ENCODE measurements at regions not wholly inside any gene's neighbourhood (a gene's known extent, or its start where the extent isn't known, plus 50 kb on each side); places are given as distances from the start of the nearest gene placed in this dataset.

DNA sequence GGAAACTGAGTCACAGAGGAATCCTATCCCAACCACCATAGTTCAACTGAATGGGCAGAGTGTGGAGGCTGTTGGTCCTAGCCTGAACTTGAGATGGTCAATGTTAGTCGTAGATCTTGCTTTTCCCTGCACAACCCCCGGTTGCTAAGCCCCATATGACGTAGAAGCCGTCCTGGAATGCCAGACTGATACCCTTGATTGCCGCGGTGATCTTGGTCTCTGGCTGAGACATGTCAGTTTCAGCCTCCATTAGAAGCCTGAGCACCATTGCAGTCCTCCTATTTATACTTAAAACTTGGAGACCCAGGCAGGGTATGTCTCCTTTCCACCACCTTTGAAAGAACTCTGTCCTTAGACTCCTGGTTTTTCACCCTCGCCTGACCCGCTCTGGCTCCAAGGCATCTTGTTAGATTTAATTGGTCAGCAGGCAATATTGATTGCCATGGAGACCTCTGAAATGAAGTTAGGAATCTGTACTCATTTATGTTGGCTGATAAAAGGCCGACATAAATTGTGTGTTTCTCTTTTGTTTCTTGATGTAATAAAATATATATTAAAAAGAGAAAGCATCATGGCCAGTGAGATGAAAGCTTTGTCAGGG is 53.4 kb downstream of the RPLP1 start:
- DNase-seq, result no peak

DNA sequence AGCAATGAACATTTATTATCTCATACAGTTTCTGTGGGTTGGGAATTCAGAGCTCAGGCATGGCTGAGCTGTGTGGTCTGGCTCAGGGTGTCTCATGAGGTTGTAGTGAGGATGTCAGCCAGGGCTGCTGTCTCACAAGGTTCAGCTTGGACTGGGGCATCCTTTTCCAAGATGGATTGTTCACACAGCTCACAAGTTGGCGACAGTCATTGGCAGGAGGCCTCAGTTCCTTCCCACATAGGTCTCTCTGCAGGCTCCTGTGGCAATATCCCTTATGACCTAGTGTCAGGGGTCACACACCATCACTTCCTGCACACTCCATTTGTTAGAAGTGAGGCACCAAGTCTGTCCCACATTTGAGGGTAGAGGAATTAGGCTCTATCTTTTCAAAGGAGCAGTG is 56.0 kb downstream of the RPLP1 start:
- no peak for DNase-seq

DNA sequence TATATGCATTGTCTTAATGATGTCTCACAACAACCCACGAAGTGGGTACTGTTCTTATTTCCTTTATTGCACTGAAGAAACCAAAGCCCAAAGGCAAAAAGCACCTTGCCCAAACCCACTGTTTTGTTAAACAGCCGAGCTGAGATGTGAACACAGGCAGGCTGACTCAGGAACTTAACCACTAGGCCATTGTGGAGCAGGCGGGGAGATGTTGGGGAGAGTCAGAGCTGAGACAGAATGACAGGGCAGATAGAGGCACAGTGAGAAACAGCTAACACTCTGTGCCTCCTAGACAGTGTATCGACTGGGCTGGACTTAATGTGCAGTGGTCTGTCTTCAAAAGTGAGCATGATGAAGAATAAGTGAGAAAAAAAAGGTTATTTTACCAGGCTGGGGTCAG is 56.5 kb downstream of the RPLP1 start:
- DNase-seq, result no peak

DNA sequence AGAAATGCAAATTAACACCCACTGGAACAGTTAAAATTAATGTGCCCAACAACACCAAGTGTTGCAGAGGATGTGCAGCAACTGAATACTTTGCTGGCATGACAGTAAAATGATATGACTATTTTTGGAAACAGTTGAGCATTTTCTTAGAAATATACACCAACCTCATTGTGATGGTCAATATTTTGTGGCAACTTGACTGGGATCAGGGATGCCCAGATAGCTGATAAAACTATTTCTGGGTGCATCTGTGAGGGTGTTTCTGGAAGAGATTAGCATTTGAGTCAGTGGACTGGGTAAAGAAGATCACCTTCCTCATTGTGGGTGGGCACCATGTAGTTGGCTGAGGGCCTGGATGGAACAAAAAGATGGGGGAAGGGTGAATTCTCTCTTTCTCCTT is 57.9 kb downstream of the RPLP1 start:
- no peak for DNase-seq

DNA sequence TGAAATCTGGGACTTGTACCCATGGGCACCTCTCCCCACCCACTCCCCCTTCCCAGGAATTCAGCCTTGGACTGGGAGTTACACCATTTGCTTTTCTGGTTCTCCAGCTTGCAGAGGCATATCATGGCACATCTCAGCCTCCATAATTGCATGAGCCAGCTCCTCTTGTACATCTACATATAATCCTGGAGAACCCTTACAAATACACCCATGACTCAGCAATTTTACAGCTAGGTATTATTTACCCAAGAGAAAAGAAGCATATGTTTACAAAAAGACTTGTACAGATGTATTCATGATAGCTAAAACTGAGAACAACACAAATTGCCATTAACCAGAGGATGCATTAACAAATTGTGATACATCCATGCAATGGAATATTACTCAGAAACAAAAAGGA is 58.4 kb downstream of the RPLP1 start:
- DNase-seq, result no peak

DNA sequence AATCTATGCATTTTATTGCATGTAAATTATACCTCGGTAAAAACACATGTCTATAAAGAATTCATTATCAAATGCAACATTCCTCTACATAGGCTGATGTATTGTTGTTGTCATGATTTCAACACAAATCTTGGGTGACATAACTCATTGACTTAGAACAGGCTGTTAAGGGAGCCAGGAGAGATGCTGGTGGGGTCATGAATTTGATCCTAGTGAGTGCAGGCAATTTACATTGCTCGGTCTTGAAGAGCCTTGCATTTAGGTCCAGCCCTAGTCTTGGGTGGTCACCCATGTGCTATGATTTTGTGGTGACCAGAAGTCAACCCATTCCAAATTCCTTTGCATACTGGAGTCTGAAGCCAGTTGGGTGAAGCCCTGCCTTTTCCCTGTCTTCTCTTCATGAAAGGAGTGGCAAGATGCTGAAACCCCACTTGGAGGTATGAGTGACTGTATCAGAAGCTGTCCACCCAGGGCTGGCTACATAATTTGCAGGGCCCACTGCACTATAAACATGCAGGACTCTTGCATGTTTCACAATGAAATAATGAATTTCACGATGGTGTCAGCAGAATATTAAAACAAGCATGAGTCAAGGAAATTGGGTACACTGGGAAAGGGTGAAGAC is 59.2 kb downstream of the RPLP1 start:
- no peak for DNase-seq

DNA sequence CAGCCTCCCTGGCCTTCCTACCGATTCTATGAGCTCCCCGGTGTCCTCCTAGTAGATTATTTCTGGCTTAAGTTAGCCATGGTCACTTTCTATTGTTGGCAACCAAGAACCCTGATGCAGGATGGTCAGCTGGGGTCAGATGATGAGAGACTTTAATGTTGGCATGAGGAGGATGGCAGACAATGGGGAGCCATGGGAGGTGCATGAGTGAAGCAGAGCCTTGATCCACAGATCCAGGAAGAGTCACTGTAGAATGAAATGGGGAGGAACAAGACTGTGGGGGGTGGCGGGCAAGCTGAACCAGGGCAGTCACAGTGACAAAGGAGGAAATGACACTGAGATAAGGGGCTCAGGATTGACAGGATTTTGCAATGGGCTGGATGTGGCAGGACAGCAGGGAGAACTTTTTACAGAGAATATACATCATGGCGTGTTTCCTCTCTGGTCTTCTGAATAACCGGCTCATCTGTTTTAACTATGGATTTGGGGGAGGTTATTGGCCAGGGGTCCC is 60.9 kb downstream of the RPLP1 start:
- DNase-seq, result no peak

DNA sequence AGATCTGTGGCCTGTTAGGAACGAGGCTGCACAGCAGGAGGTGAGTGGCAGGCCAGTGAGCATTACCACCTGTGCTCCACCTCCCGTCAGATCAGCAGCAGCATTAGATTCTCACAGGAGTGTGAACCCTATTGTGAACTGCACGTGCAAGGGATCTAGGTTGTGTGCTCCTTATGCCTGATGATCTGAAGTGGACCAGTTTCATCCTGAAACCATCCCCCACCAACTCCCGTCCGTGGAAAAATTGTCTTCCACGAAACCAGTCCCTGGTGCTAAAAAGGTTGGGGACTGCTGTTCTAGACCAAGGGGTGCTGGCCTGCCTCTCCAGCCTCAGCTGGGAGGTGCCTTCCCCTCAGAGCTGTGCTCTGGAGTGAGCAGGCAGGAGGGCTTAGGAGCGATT is 61.4 kb downstream of the RPLP1 start:
- no peak for DNase-seq

DNA sequence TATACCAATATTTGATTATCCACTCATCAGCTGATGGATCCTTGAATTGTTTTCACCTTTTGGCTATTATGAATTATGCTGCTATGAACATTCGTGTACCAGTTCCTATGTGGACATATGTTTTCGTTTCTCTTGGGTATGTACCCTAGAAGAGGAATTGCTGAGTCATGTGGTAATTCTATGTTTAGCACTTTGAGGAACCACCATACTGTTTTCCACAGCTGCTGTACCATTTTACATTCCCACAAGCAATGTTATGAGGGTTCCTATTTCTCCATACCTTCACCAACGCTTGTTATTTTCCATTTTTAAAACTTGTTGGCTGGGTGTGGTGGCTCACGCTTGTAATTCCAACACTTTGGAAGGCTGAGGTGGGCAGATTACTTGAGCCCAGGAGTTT is 62.9 kb downstream of the RPLP1 start:
- DNase-seq, result no peak

DNA sequence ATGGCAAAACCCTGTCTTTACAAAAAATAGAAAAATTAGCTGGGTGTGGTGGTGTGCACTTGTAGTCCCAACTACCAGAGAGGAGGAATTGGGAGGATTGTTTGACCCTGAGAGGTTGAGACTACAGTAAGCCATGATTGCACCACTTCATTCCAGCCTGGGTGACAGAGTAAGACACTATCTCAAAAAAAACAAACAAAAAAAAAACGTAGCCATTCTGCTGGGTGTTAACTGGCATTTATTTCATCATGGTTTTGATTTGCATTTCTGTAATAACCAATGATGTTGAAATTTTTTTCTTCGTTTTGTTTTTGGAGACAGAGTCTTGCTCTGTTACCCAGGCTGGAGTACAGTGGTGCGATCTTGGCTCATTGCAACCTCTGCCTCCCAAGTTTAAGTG is 63.3 kb downstream of the RPLP1 start:
- no peak for DNase-seq

DNA sequence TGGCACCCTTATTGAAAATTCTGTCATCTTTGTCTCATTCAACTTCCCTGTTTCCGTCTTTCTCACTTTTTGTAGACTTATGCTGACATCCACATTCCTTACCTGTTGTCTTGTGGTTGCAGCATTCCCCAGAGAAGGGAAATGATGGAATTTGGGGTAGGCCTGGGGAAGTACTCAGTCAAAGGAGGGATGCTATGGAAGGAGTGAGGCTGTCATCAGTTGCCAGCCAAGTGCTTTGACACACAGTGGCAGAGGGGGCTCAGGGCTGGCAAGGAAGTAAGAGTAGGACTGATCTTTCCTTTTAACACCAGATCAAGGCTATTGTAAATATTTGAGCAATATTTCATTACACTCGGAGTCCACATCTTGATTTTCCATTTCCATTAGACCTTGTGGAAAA is 64.4 kb downstream of the RPLP1 start:
- DNase-seq, result no peak

DNA sequence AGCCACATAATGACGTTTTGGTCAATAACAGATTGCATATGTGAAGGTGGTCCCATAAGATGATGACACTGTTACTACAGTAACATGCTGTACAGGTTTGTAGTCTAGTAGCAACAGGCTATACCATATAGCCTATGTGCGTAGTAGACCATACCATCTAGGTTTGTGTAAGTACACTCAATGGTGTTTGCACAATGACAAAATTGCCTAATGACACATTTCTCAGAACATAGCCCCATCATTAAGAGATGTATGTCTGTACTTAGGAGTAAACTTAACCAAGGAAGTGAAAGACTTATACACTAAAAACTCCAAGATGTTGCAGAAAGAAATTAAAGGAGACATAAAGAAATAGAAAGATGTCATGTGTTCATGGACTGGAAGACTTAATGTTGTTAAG is 66.2 kb downstream of the RPLP1 start:
- DNase-seq, result no peak

DNA sequence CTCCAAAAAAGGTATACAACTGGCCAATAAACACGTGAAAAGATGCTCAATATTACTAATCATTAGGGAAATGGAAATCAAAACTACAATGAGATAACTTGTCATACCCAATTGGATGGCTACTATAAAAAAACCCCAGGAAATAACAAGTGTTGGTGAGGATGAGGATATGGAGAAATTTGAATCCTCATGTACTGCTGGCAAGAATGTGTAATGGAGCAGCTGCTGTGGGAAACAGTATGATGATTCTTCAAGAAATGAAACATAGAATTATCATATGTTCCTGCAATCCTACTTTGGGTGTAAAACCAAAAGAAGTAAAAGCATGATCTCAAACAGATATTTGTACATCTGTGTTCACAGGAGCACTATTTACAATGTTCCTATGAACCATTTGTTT is 67.4 kb downstream of the RPLP1 start:
- no peak for DNase-seq

DNA sequence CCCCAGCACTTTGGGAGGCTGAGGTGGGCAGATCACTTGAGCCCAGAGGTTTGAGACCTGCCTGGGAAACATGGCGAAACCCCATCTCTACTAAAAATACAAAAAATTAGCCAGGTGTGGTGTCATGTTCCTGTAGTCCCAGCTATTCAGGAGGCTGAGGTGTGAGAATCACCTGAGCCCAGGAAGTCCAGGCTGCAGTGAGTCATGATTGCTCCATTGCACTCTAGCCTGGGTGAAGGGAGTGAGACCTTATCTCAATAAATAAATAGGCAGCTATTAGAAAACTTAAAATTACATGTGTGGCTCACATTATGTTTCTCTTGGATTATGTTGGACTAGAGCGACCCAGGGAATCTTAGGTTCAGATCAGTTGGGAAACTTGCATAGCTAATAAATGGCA is 69.7 kb downstream of the RPLP1 start:
- DNase-seq, result no peak

DNA sequence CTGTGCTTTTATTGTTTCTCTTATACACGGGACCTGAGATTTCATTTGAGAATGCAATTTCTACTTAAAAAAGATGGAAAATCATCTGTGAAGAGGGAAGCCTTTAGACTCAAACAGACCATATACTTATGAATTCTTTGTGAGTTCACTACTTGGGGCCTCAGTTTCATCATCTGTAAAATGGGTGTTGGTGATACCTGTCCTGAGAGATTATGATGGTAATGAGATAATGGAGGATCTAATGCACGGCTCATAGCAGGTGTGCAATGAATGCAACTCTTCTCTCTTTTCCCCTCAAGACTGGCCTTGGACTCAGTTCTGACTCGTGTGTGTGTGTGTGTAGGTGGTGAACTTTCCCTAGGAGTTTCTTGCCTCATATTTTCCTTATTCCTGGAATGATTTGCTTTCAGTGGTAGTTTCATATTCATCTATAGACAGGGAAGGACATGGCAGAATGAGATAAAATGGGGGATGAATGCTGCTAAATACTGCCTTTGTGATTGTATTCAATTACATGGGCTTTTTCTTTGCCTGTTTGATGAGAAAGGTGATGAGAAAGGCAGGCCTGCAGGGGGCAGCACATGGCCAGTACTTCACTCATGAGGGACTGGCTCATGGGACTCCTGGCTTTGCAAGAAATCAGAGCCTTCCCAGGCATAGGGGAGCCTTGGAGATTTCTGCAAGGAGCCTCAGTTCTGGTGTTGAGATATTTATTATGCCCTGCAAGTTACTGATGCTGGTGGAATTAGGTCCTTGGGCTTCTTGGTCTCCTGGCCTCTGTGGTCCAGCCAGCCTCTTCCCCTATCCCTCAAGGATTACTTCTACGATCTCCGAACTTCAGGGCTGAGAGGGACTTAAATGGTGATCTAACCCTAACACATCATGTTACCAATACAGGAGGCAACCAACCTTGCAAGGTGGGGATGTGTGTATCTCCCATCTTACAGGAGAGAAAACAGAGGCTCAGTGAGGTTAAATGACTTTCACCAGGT is 70.7 kb downstream of the RPLP1 start:
- DNase-seq, result no peak

DNA sequence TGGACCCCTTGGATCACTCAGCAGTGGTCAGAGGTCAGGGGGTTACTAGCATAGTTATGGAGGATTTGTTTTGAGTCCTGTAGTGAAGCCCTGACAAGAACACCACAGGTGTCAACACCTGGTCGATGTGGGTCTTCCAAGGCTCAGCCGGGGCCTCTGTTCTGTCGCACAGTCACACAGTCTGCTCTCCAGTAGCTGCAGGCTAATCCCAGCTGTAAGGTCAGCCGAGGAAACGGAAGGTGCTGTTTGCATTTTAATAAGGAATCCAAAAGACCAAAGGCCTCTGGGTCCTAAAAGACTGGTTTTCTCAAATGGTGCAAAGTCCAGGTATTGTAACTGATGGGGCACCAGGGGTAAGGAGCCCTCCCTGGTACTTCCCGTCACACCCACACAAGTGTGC is 71.7 kb downstream of the RPLP1 start:
- no peak for DNase-seq

DNA sequence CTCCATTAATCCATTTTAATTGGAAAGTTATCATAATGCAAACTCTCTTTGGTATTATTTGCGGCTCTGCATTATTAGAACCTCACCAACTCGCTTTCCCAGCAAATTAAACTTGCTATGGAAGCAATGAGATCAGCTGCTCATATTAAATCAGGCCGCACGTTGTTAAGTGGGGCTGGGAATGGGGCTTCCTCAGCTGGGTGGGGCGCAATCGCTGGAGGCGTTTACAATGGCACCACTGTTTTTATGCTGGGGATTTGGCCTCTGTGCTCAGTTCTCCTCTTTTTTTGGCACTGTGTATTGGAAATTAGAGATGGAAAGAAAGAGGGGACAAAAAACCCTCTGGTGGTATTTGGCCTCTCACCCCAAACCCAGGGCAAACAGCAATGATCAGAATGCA is 72.2 kb downstream of the RPLP1 start:
- no peak for DNase-seq

DNA sequence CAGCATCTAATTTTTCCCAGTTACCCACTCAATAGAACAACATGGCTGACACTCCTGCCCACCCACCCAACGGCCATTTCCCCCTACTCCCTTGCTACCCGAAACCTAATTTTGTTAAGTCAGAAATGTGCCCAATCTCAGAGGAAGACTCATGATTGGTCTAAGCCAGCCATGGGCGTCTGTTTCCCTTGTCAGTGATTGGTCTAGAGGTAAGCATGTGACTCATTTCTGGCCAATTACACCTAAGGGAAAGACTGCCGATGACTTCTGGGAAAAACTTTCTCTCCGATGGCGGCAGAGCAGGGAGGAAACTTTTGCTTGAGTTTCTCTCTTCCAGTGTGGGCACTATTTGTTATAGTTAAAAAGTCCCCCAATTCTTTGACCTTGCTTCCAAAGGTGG is 72.9 kb downstream of the RPLP1 start:
- no peak for DNase-seq

DNA sequence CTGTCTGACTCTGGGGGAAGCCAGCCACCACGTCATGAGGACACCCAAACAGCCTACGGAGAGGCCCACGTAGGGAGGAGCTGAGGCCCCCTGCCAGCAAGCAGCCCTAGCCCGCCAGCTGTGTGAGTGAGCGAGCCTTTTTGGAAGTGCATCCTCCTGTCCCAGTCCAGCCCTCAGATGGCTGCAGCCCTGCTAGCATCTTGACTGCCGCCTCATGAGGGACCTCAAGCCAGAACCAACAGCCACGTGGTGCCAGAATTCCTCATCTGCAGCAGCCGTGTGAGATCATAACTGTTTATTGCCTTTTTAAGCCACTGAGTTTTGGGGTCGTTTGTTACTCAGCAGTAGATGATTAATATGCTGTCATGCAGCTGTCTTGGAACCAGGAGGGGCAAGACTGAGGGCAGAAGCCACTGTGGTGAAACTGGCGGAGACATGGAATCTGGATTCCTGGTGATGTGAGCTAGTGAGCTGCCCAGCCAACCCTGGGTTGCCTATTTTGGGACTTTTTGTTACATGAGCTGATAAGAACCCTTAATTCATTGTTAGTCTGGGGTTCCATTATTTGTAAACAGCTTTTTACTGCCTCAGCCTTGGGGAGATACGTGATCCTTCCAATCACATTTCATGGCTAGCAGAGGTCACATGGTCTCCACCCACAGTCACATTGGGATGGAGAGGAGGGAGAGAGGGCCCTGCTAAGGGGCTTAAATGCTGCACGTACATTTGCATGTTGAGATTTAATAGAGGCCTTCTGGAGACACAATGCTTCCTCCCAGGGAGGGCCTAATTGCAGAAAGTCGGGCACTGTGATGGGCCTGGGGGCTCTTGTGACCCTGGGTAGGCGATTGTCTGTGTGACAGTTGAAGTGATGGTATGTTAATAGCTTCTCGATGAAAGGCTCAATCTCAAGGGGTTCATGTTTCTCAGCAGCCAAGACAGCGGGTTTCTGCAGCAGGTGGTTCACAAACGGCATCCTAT is 73.8 kb downstream of the RPLP1 start:
- no peak for DNase-seq

DNA sequence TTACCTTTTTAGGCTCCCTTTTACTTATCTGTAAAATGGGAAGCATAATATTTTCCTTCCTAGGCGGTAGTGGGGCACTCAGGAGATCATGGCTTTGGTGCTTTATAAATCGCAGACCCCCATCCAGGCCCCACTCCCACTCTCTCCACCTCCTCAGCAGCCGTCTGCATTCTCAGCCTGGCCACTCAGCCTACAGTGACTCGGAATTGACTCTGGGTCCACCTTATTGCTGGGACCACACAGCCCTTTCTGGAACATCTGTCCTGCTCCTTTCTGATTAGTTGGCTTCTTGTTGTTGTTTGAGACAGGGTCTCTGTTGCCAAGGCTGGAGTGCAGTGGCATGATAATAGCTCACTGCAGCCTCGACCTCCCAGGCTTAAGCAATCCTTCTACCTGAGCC is 76.5 kb downstream of the RPLP1 start:
- DNase-seq, result no peak

DNA sequence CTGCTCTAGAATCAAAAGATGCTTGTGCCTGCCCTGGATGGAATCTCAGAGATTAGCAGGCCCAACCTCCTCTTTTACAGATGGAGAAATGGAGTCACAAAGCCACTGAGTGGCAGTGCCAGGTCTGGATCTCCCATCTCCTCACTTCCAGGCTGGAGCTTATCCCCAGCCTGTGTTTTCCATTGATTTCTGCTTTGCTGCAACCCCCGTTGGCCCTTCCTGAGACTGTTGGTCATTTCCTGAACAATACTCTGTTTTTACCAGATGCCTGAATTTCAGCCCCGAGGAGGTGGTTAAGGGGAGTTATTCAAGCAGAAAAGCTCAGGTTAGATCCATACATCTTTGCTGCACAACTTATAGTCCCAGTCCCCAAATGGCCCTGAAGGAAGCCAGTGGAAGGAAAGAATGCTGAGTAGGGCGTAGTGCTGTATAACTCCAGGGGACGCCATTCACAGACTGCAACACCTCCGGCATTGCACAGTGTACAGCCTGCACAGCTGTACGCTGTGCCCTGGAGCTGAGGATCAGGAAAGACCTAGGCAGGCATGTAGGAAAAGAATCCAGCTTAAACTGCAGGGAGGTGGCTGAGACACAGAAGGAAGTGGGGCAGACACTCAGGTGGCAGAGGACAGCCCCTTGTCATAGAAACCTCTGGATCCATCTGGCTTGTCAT is 77.5 kb downstream of the RPLP1 start:
- no peak for DNase-seq
